Dedifferentiated amniotic fluid mesenchymal stem cell (primary cell): ENCODE measurements at regions not wholly inside any gene's neighbourhood (a gene's known extent, or its start where the extent isn't known, plus 50 kb on each side); places are given as distances from the start of the nearest gene placed in this dataset.

Experiments
- DNase-seq: peaks from one replicate; pipeline ENCODE4 v3.0.0-alpha.2; 2016; ENCODE audit errors: extremely low spot score

DNA sequence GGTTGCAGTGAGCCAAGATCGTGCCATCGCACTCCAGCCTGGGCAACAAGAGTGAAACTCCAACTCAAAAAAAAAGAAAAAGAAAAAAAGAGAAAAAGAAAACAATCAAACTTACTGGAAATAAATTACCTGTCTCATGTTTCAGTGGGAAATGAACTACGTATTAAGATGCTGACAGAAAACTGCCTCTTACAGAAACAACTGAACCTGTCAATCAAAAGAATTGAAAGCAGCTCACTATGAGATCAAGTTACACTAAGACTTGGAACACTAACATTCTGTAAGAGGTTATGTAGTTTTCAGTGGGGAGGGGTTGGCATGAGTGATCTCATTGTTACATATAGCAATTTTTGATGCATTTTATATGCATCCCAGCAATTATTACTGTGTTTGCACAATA lies 64.4 kb upstream of the SPATA31E1 start:
- no peak for DNase-seq

- DNase-seq = no peak
These were observed 58.3 kb upstream of the SPATA31E1 start for GRCh38 chr9:87824216-87824875.

DNA sequence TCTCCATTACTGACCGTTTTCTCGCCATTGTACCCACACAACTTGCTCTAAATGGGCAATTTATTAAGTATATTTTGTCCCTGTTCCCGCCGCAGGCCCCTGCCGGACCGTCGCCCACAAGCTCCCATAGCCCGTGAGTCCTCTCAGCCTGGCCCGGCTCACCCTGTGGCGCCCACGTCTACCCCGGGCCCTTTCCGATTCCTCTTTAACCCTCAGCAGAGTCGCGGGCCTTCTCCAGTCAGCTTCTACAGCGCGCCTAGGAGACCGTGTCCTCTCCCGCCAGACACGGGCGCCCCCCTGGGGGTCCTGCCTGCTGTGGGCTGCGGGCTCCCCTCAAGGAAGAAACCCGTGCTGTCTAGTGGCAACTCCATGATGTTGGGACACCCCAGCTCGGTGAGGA lies 57.8 kb upstream of the SPATA31E1 start:
- DNase-seq = no peak

GRCh38 chr9:87826331-87826730 lies 56.3 kb upstream of the SPATA31E1 start:
- DNase-seq = no peak

DNA sequence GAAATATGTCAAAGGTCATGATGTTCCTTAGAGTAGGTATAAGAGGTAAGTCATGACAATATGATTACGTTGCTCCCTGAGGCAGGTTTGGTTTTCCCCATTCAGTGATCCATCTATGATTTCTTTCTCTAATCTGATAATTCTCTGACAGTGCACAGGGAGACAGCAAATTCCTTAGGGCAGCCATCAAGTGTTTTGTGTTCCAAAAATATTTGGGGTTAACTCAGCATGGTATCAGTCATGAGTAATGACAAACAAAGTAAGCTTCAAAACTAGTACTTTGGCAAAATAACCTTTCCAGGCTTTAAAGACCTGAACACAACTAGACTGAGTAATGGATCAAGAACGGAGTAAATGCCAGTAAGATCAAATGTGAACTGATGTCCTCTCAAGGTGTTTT lies 55.3 kb upstream of the SPATA31E1 start:
- DNase-seq = no peak

DNA sequence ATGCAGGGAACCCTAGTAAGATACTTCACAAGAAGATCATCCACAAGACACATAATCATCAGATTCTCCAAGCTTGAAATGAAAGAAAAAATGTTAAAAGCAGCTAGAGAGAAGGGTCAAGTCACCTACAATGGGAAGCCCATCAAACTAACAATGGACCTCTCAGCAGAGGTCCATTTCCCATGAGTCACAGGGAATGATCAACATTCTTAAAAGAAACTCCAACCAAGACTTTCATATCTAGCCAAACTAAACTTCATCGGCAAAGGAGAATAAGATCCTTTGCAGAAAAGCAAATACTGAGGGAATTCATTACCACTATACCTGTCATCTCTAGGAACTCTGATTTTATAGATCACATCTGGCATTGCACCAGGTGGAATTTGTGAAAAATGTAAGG lies 52.9 kb upstream of the SPATA31E1 start:
- no peak for DNase-seq

- DNase-seq = no peak
These were observed 52.2 kb upstream of the SPATA31E1 start for GRCh38 chr9:87830446-87830845.

- DNase-seq = no peak
These were observed 51.5 kb upstream of the SPATA31E1 start for GRCh38 chr9:87831159-87831558.
